Thyroid gland (tissue), 4 donors: ENCODE measurements at regions not wholly inside any gene's neighbourhood (a gene's known extent, or its start where the extent isn't known, plus 50 kb on each side); places are given as distances from the start of the nearest gene placed in this dataset.

Source experiments
- CTCF ChIP-seq, 6 experiments: fragments of 200-600 bp in 3 of 6; fragments of 450-650 bp in 3 of 6; sonication (generic) in 3 of 6; IDR thresholded peaks; one replicate each; pipeline ENCODE4 v1.5.1; 2016 to 2019; ENCODE audit warnings: antibody characterized with exemption in 6 of 6, mild to moderate bottlenecking in 2 of 6, inconsistent platforms in 1 of 6, moderate library complexity in 1 of 6
- POLR2A ChIP-seq, 2 donors: fragments of 450-650 bp; IDR thresholded peaks; one replicate each; pipeline ENCODE4 v1.6.1; 2017; ENCODE audit warnings: antibody characterized with exemption in 2 of 2, mild to moderate bottlenecking in 2 of 2, moderate library complexity in 1 of 2

- TF ChIP-seq CTCF (IDR thresholded peaks at IDR 0.05), result no peak
- no peak for TF ChIP-seq POLR2A (IDR thresholded peaks at IDR 0.05)
Measured at GRCh38 chr15:66855041-66855440, 153.0 kb downstream of the SMAD6 start.
